D341Med (cell line): ENCODE measurements at regions not wholly inside any gene's neighbourhood (a gene's known extent, or its start where the extent isn't known, plus 50 kb on each side); places are given as distances from the start of the nearest gene placed in this dataset.
"Not testable (repeated sequence)": the region's sequence is repeated elsewhere in the genome, so short reads cannot be mapped to it uniquely, and the experiment has no call there.

Experiments
- DNase-seq: peaks from one replicate; pipeline ENCODE4 v3.0.0; 2012; ENCODE audit warnings: low spot score

- DNase-seq, result no peak
These were observed 220.7 kb downstream of the IRS1 start for GRCh38 chr2:226578879-226579278.

GRCh38 chr2:226578373-226578772 is 221.2 kb downstream of the IRS1 start:
- DNase-seq, result no peak

GRCh38 chr2:226575928-226576327 is 223.7 kb downstream of the IRS1 start:
- DNase-seq, result no peak

- DNase-seq, result no peak
These were observed 226.5 kb downstream of the IRS1 start for GRCh38 chr2:226573158-226573557.

GRCh38 chr2:226564667-226565066 is 235.0 kb downstream of the IRS1 start:
- DNase-seq, result no peak

GRCh38 chr2:226561962-226562361 is 237.7 kb downstream of the IRS1 start:
- DNase-seq, result no peak

GRCh38 chr2:226560325-226560724 is 239.3 kb downstream of the IRS1 start:
- DNase-seq, result no peak

- no peak for DNase-seq
These were observed 240.1 kb downstream of the IRS1 start for GRCh38 chr2:226559536-226559935.

GRCh38 chr2:226558418-226558817 is 241.2 kb downstream of the IRS1 start:
- no peak for DNase-seq

- no peak for DNase-seq
These were observed 243.6 kb downstream of the IRS1 start for GRCh38 chr2:226556050-226556449.

- no peak for DNase-seq
These were observed 244.9 kb downstream of the IRS1 start for GRCh38 chr2:226554701-226555100.

GRCh38 chr2:226553333-226553732 is 246.3 kb downstream of the IRS1 start:
- no peak for DNase-seq

- peak; percentile 57 for DNase-seq
These were observed 246.9 kb downstream of the IRS1 start for GRCh38 chr2:226552571-226553285.

- DNase-seq, result no peak
These were observed 247.9 kb downstream of the IRS1 start for GRCh38 chr2:226551522-226552250.

GRCh38 chr2:226550801-226551200 is 248.8 kb downstream of the IRS1 start:
- DNase-seq, result no peak

GRCh38 chr2:226548732-226549131 is 250.9 kb downstream of the IRS1 start:
- no peak for DNase-seq

- no peak for DNase-seq
These were observed 254.9 kb downstream of the IRS1 start for GRCh38 chr2:226544596-226545210.

- DNase-seq, result no peak
These were observed 259.2 kb downstream of the IRS1 start for GRCh38 chr2:226540204-226540994.

- DNase-seq, result no peak
These were observed 263.2 kb downstream of the IRS1 start for GRCh38 chr2:226536410-226536809.

- not testable (repeated sequence) for DNase-seq
These were observed 266.6 kb downstream of the IRS1 start for GRCh38 chr2:226532976-226533375.

GRCh38 chr2:226531061-226531810 is 268.4 kb downstream of the IRS1 start:
- no peak for DNase-seq

- DNase-seq, result no peak
These were observed 270.1 kb downstream of the IRS1 start for GRCh38 chr2:226529556-226529955.
